ENCODE measurements at regions not wholly inside any gene's neighbourhood (a gene's known extent, or its start where the extent isn't known, plus 50 kb on each side); places are given as distances from the start of the nearest gene placed in this dataset.

- no peak for FAIRE-seq
These were observed 58.3 kb downstream of the CXCL12 start for GRCh38 chr10:44326474-44327030.

GRCh38 chr10:44325596-44326307 lies 59.1 kb downstream of the CXCL12 start:
- FAIRE-seq, result no peak

- FAIRE-seq, result no peak
These were observed 59.7 kb downstream of the CXCL12 start for GRCh38 chr10:44325157-44325556.

- FAIRE-seq, result no peak
These were observed 61.1 kb downstream of the CXCL12 start for GRCh38 chr10:44323838-44324237.

GRCh38 chr10:44322137-44322536 lies 62.8 kb downstream of the CXCL12 start:
- no peak for FAIRE-seq

GRCh38 chr10:44320756-44321155 lies 64.1 kb downstream of the CXCL12 start:
- FAIRE-seq, result no peak

- FAIRE-seq, result no peak
These were observed 67.0 kb downstream of the CXCL12 start for GRCh38 chr10:44317856-44318255.

- no peak for FAIRE-seq
These were observed 68.0 kb downstream of the CXCL12 start for GRCh38 chr10:44316922-44317215.

GRCh38 chr10:44316187-44316921 lies 68.5 kb downstream of the CXCL12 start:
- FAIRE-seq, result no peak

GRCh38 chr10:44314802-44315460 lies 70.0 kb downstream of the CXCL12 start:
- no peak for FAIRE-seq

GRCh38 chr10:44313761-44314165 lies 71.1 kb downstream of the CXCL12 start:
- no peak for FAIRE-seq

GRCh38 chr10:44312401-44312800 lies 72.5 kb downstream of the CXCL12 start:
- no peak for FAIRE-seq

- no peak for FAIRE-seq
These were observed 73.3 kb downstream of the CXCL12 start for GRCh38 chr10:44311563-44312051.

GRCh38 chr10:44310762-44311562 lies 73.9 kb downstream of the CXCL12 start:
- FAIRE-seq, result no peak

- no peak for FAIRE-seq
These were observed 74.7 kb downstream of the CXCL12 start for GRCh38 chr10:44309939-44310761.

- no peak for FAIRE-seq
These were observed 75.5 kb downstream of the CXCL12 start for GRCh38 chr10:44309361-44309760.

GRCh38 chr10:44308935-44309334 lies 76.0 kb downstream of the CXCL12 start:
- FAIRE-seq, result no peak

- FAIRE-seq, result no peak
These were observed 77.2 kb downstream of the CXCL12 start for GRCh38 chr10:44307691-44308090.

GRCh38 chr10:44306762-44307161 lies 78.1 kb downstream of the CXCL12 start:
- no peak for FAIRE-seq

GRCh38 chr10:44306147-44306710 lies 78.7 kb downstream of the CXCL12 start:
- no peak for FAIRE-seq

- no peak for FAIRE-seq
These were observed 83.0 kb downstream of the CXCL12 start for GRCh38 chr10:44301781-44302355.

Measured in endometrium (tissue), 2 donors.